Gastrocnemius medialis (tissue), 4 donors: ENCODE measurements at regions not wholly inside any gene's neighbourhood (a gene's known extent, or its start where the extent isn't known, plus 50 kb on each side); places are given as distances from the start of the nearest gene placed in this dataset.

Experiments
- POLR2A ChIP-seq, 2 donors: fragments of 450-650 bp; IDR thresholded peaks; one replicate each; pipeline ENCODE4 v1.6.1; 2017; ENCODE audit warnings: antibody characterized with exemption in 2 of 2, mild to moderate bottlenecking in 2 of 2, moderate library complexity in 2 of 2
- TF ChIP-seq, protein P1 (sequence below), 5 experiments: fragments of 450-650 bp in 3 of 5; fragments of 200-600 bp in 2 of 5; sonication (generic) in 2 of 5; IDR thresholded peaks in 4 of 5; conservative IDR thresholded peaks in 1 of 5; 1 replicate in 4 of 5; 2 replicates in 1 of 5; pipeline ENCODE4 v1.5.1; 2016 to 2019; ENCODE audit warnings: antibody characterized with exemption in 5 of 5, mild to moderate bottlenecking in 3 of 5, moderate library complexity in 3 of 5

DNA sequence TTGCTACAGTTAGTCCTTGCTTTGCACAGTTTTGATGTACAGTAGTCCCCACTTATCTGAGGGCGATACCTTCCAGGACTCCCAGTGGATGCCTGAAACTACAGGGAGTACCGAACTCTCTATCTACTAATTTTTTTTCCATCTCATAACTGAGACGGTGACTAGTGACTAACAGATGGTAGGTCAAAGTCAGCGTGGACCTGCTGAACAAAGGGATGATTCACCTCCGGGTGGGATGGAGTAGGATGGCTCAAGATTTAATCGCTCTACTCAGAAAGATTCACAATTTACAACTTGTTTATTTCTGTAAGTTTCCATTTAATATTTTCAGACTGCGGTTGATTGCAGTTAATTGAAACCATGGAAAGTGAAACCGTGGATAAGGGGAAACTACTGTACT is 655.8 kb downstream of the ZNF674 start:
- no peak for TF ChIP-seq POLR2A (IDR thresholded peaks at IDR 0.05)
- TF ChIP-seq, protein P1, sequence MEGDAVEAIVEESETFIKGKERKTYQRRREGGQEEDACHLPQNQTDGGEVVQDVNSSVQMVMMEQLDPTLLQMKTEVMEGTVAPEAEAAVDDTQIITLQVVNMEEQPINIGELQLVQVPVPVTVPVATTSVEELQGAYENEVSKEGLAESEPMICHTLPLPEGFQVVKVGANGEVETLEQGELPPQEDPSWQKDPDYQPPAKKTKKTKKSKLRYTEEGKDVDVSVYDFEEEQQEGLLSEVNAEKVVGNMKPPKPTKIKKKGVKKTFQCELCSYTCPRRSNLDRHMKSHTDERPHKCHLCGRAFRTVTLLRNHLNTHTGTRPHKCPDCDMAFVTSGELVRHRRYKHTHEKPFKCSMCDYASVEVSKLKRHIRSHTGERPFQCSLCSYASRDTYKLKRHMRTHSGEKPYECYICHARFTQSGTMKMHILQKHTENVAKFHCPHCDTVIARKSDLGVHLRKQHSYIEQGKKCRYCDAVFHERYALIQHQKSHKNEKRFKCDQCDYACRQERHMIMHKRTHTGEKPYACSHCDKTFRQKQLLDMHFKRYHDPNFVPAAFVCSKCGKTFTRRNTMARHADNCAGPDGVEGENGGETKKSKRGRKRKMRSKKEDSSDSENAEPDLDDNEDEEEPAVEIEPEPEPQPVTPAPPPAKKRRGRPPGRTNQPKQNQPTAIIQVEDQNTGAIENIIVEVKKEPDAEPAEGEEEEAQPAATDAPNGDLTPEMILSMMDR (IDR thresholded peaks at IDR 0.05 in 4 of 5, conservative IDR thresholded peaks at IDR 0.05 in 1 of 5) = no peak
